Osteoblast (primary cell): ENCODE measurements at regions not wholly inside any gene's neighbourhood (a gene's known extent, or its start where the extent isn't known, plus 50 kb on each side); places are given as distances from the start of the nearest gene placed in this dataset.

Experiments
- DNase-seq: peaks from one replicate; pipeline ENCODE4 v3.0.0; 2011; ENCODE audit warnings: low spot score, mixed read lengths; ENCODE audit not compliant: insufficient read length; ENCODE audit errors: missing footprints
- H2AFZ ChIP-seq: 2 replicates; pipeline ENCODE4 v1.6.0; 2011; ENCODE audit warnings: mild to moderate bottlenecking, low read length
- H3K27ac ChIP-seq: 2 replicates; pipeline ENCODE4 v1.5.1; 2011; ENCODE audit warnings: mild to moderate bottlenecking, low read depth, low read length, moderate library complexity
- H3K27me3 ChIP-seq: 2 replicates; pipeline ENCODE4 v1.6.0; 2012; ENCODE audit warnings: mild to moderate bottlenecking, control low read depth, inconsistent platforms, low read length, moderate library complexity; ENCODE audit not compliant: insufficient read depth
- H3K36me3 ChIP-seq: 2 replicates; pipeline ENCODE4 v1.5.1; 2011; ENCODE audit warnings: mild to moderate bottlenecking, low read length, control low read depth, moderate library complexity; ENCODE audit not compliant: insufficient read depth
- H3K4me1 ChIP-seq: 2 replicates; pipeline ENCODE4 v1.5.1; 2011; ENCODE audit warnings: mild to moderate bottlenecking, low read length, control low read depth, moderate library complexity; ENCODE audit not compliant: insufficient read depth
- H3K4me2 ChIP-seq: 2 replicates; pipeline ENCODE4 v1.6.0; 2011; ENCODE audit warnings: mild to moderate bottlenecking, low read length; ENCODE audit not compliant: insufficient read depth
- H3K4me3 ChIP-seq: fragments of 200-600 bp; sonication (generic); 3 replicates; pipeline ENCODE4 v1.5.1; 2012; ENCODE audit warnings: mild to moderate bottlenecking, low read length, inconsistent platforms; ENCODE audit not compliant: insufficient read depth
- H3K79me2 ChIP-seq: 2 replicates; pipeline ENCODE4 v1.6.0; 2012; ENCODE audit warnings: mild to moderate bottlenecking, low read length, control low read depth, inconsistent platforms; ENCODE audit not compliant: insufficient read depth
- H3K9me3 ChIP-seq: 2 replicates; pipeline ENCODE4 v1.5.1; 2011; ENCODE audit warnings: low read depth, low read length, control low read depth
- H4K20me1 ChIP-seq: 2 replicates; pipeline ENCODE4 v1.6.0; 2012; ENCODE audit warnings: mild to moderate bottlenecking, low read length, control low read depth; ENCODE audit not compliant: insufficient read depth
- CTCF ChIP-seq: IDR thresholded peaks from 2 replicates; pipeline ENCODE4 v1.5.1; 2011; ENCODE audit warnings: mild to moderate bottlenecking, low read depth, low read length, moderate library complexity; ENCODE audit errors: extremely low read depth

- H3K79me2 ChIP-seq: no peaks in the 10 kb centered on the region
- peak; percentile 23 for DNase-seq
- no peak overlapping the region for H3K4me3 ChIP-seq
- TF ChIP-seq CTCF: no peak
- H4K20me1 ChIP-seq: no peaks in the 10 kb centered on the region
- no peaks in the 10 kb centered on the region for H3K36me3 ChIP-seq
- H3K4me2 ChIP-seq: no peak overlapping the region
- no peak overlapping the region for H2AFZ ChIP-seq
- H3K27ac ChIP-seq: no peak overlapping the region
- no peaks in the 10 kb centered on the region for H3K27me3 ChIP-seq
- H3K9me3 ChIP-seq: peaks cover 2% of the 10 kb centered on the region
- H3K4me1 ChIP-seq: no peaks in the 10 kb centered on the region
These were observed 272.1 kb downstream of the BRD1 start for GRCh38 chr22:49555526-49555925.

- Histone ChIP-seq H3K4me2 (no peak overlapping the region), H3K4me3 (no peak overlapping the region), H3K36me3 (no peaks in the 10 kb centered on the region), H4K20me1 (no peaks in the 10 kb centered on the region), H3K79me2 (no peaks in the 10 kb centered on the region), H3K27me3 (no peaks in the 10 kb centered on the region), H3K27ac (no peak overlapping the region), H3K9me3 (no peaks in the 10 kb centered on the region), H3K4me1 (no peaks in the 10 kb centered on the region), H2AFZ (no peak overlapping the region)
- TF ChIP-seq CTCF: no peak
- no peak for DNase-seq
These were observed 272.9 kb downstream of the BRD1 start for GRCh38 chr22:49554741-49555140.

- Histone ChIP-seq H3K4me1 (no peaks in the 10 kb centered on the region), H3K9me3 (no peaks in the 10 kb centered on the region)
- peak; percentile 71 for DNase-seq
These were observed 273.4 kb downstream of the BRD1 start for GRCh38 chr22:49554296-49554625.

More at GRCh38 chr22:49554296-49554625, 273.4 kb downstream of the BRD1 start:
- no peak overlapping the region for H3K27ac ChIP-seq
- H2AFZ ChIP-seq: no peak overlapping the region
- H4K20me1 ChIP-seq: no peaks in the 10 kb centered on the region
- no peak overlapping the region for H3K4me3 ChIP-seq
- TF ChIP-seq CTCF: no peak
- H3K36me3 ChIP-seq: no peaks in the 10 kb centered on the region
- H3K4me2 ChIP-seq: no peak overlapping the region
- no peaks in the 10 kb centered on the region for H3K27me3 ChIP-seq
- H3K79me2 ChIP-seq: no peaks in the 10 kb centered on the region
